H1 (cell line): ENCODE measurements at regions not wholly inside any gene's neighbourhood (a gene's known extent, or its start where the extent isn't known, plus 50 kb on each side); places are given as distances from the start of the nearest gene placed in this dataset.

Experiments
- CTCF ChIA-PET: fragments of 300-600 bp; sonication (Branson Sonifier 250); formaldehyde crosslinking; loops from one replicate; lab custom pipeline; 2021; ENCODE audit not compliant: partially characterized antibody; lab: Charles Lee
- POLR2A ChIA-PET: fragments of 300-600 bp; sonication (Branson Sonifier 250); formaldehyde crosslinking; loops from one replicate; lab custom pipeline; 2021; ENCODE audit warnings: inconsistent platforms; ENCODE audit not compliant: partially characterized antibody; lab: Charles Lee
- DNase-seq, 2 experiments: peaks; one replicate each; pipeline versions ENCODE4 v3.0.0 to v3.0.0-alpha.2; 2010 to 2022; ENCODE audit warnings: low spot score in 2 of 2, low read depth in 1 of 2, mixed read lengths in 1 of 2
- FAIRE-seq: peaks from 2 replicates; lab custom pipeline; 2011; peaks lifted over from hg19 to GRCh38; lab: Jason Lieb, UNC
- H2AFZ ChIP-seq: 2 replicates; pipeline ENCODE4 v1.8.1; 2012; ENCODE audit warnings: low read length, inconsistent platforms
- H2AK5ac ChIP-seq: 2 replicates; pipeline ENCODE4 v1.6.1; 2013; ENCODE audit warnings: low read depth, low read length
- H2BK120ac ChIP-seq: replicated peaks from 2 replicates; pipeline ENCODE3; 2013; ENCODE audit warnings: low read depth, low read length, inconsistent platforms
- H2BK12ac ChIP-seq: 2 replicates; pipeline ENCODE4 v1.6.1; 2013; ENCODE audit warnings: low read depth, low read length
- H2BK15ac ChIP-seq: 2 replicates; pipeline ENCODE4 v1.6.1; 2013; ENCODE audit warnings: low read length
- H2BK20ac ChIP-seq: 2 replicates; pipeline ENCODE4 v1.6.1; 2013; ENCODE audit warnings: low read length
- H2BK5ac ChIP-seq: 2 replicates; pipeline ENCODE4 v1.6.1; 2013; ENCODE audit warnings: low read depth, low read length
- H3K14ac ChIP-seq: 2 replicates; pipeline ENCODE4 v1.6.1; 2013; ENCODE audit warnings: inconsistent platforms; ENCODE audit not compliant: insufficient read length
- H3K18ac ChIP-seq: 2 replicates; pipeline ENCODE4 v1.6.1; 2013; ENCODE audit warnings: low read length; ENCODE audit errors: extremely low read depth
- H3K23ac ChIP-seq: 2 replicates; pipeline ENCODE4 v1.6.1; 2013; ENCODE audit warnings: inconsistent platforms; ENCODE audit not compliant: insufficient read length
- H3K23me2 ChIP-seq: 2 replicates; pipeline ENCODE4 v1.6.1; 2013; ENCODE audit warnings: low read depth, low read length
- H3K27ac ChIP-seq: 2 replicates; pipeline ENCODE4 v1.6.1; 2011; ENCODE audit warnings: low read depth, low read length, inconsistent platforms
- H3K27me3 ChIP-seq, 4 experiments: replicated peaks in 1 of 4; 1 replicate in 1 of 4; 2 replicates in 3 of 4; pipeline versions ENCODE4 v1.6.1 to v1.8.1; 2011 to 2013; ENCODE audit warnings: low read length in 3 of 4, mild to moderate bottlenecking in 3 of 4, inconsistent platforms in 2 of 4, mixed read lengths in 2 of 4, moderate library complexity in 1 of 4; ENCODE audit not compliant: control insufficient read depth in 3 of 4, insufficient read depth in 3 of 4; ENCODE audit errors: extremely low read depth in 1 of 4
- H3K36me3 ChIP-seq, 4 experiments: 2 replicates each; pipeline versions ENCODE4 v1.6.1 to v1.8.1; 2011 to 2013; ENCODE audit warnings: mild to moderate bottlenecking in 4 of 4, low read length in 3 of 4, moderate library complexity in 2 of 4, control low read depth in 1 of 4, inconsistent platforms in 1 of 4; ENCODE audit not compliant: insufficient read depth in 4 of 4, control insufficient read depth in 2 of 4
- H3K4ac ChIP-seq: replicated peaks from 2 replicates; pipeline ENCODE3; 2013; ENCODE audit warnings: low read length, low read depth, mixed read lengths, inconsistent platforms; ENCODE audit not compliant: insufficient read length
- H3K4me1 ChIP-seq, 4 experiments: replicated peaks in 1 of 4; 1 replicate in 1 of 4; 2 replicates in 3 of 4; pipeline versions ENCODE4 v1.6.1 to v1.8.1; 2011 to 2013; ENCODE audit warnings: low read length in 3 of 4, inconsistent platforms in 2 of 4, mixed read lengths in 1 of 4; ENCODE audit not compliant: insufficient read depth in 4 of 4, control insufficient read depth in 3 of 4
- H3K4me2 ChIP-seq, 2 experiments: 2 replicates each; pipeline versions ENCODE4 v1.6.1 to v1.8.1; 2011 to 2013; ENCODE audit warnings: low read depth in 2 of 2, low read length in 2 of 2, control low read depth in 1 of 2, inconsistent platforms in 1 of 2, mild to moderate bottlenecking in 1 of 2; ENCODE audit not compliant: insufficient read depth in 1 of 2
- H3K4me3 ChIP-seq, 4 experiments: fragments of 200-600, 300-600 bp in 1 of 4; sonication (generic), shearing (Covaris generic), sonication (Bioruptor Twin) in 1 of 4; 2 replicates each; pipeline versions ENCODE4 v1.5.1 to v1.8.1; 2011 to 2016; ENCODE audit warnings: low read length in 4 of 4, low read depth in 3 of 4, control low read depth in 2 of 4, inconsistent platforms in 2 of 4, mild to moderate bottlenecking in 2 of 4, mixed read lengths in 1 of 4, moderate library complexity in 1 of 4; ENCODE audit not compliant: insufficient read depth in 2 of 4; ENCODE audit errors: extremely low read depth in 1 of 4
- H3K56ac ChIP-seq: replicated peaks from 2 replicates; pipeline ENCODE3; 2013; ENCODE audit warnings: low read depth, mild to moderate bottlenecking, mixed read lengths, low read length, inconsistent platforms; ENCODE audit not compliant: insufficient read length
- H3K79me1 ChIP-seq: 2 replicates; pipeline ENCODE4 v1.6.1; 2013; ENCODE audit warnings: low read depth, low read length, control low read depth
- H3K79me2 ChIP-seq, 2 experiments: 2 replicates each; pipeline versions ENCODE4 v1.6.1 to v1.8.1; 2012 to 2013; ENCODE audit warnings: low read length in 2 of 2, mild to moderate bottlenecking in 2 of 2, inconsistent platforms in 1 of 2; ENCODE audit not compliant: insufficient read depth in 2 of 2, control insufficient read depth in 1 of 2
- H3K9ac ChIP-seq, 4 experiments: replicated peaks in 1 of 4; 1 replicate in 1 of 4; 2 replicates in 3 of 4; pipeline versions ENCODE4 v1.6.1 to v1.8.1; 2011 to 2013; ENCODE audit warnings: low read depth in 3 of 4, low read length in 3 of 4, control low read depth in 2 of 4, mild to moderate bottlenecking in 2 of 4, moderate library complexity in 2 of 4, inconsistent platforms in 1 of 4; ENCODE audit errors: extremely low read depth in 1 of 4
- H3K9me3 ChIP-seq, 2 experiments: 2 replicates each; pipeline versions ENCODE4 v1.6.1 to v1.8.1; 2012 to 2013; ENCODE audit warnings: mild to moderate bottlenecking in 2 of 2, moderate library complexity in 2 of 2, control low read depth in 1 of 2, inconsistent platforms in 1 of 2, low read depth in 1 of 2, low read length in 1 of 2, mixed read lengths in 1 of 2; ENCODE audit not compliant: insufficient read depth in 2 of 2
- H4K20me1 ChIP-seq, 2 experiments: replicated peaks in 1 of 2; 2 replicates each; pipeline versions ENCODE3 to v1.8.1; 2011 to 2013; ENCODE audit warnings: inconsistent platforms in 2 of 2, low read length in 2 of 2, mild to moderate bottlenecking in 1 of 2; ENCODE audit not compliant: insufficient read depth in 2 of 2, control insufficient read depth in 1 of 2
- H4K5ac ChIP-seq: 2 replicates; pipeline ENCODE4 v1.6.1; 2013; ENCODE audit warnings: low read length, low read depth, mixed read lengths, inconsistent platforms; ENCODE audit not compliant: insufficient read length
- H4K8ac ChIP-seq: 2 replicates; pipeline ENCODE4 v1.8.0; 2013; ENCODE audit warnings: mild to moderate bottlenecking, moderate library complexity, low read length, inconsistent platforms; ENCODE audit not compliant: insufficient read depth; ENCODE audit errors: extremely low read depth
- H4K91ac ChIP-seq: replicated peaks from 2 replicates; pipeline ENCODE3; 2013; ENCODE audit warnings: low read length, mixed read lengths, inconsistent platforms; ENCODE audit not compliant: insufficient read length
- BACH1 ChIP-seq: IDR thresholded peaks from 2 replicates; pipeline ENCODE4 v1.6.1; 2012; ENCODE audit warnings: low read length, improper control_type of control experiment
- CBX8 ChIP-seq: fragments of 300-800, 300-1000 bp; sonication (generic); IDR thresholded peaks from 2 replicates; pipeline ENCODE4 v1.7.1; 2016; ENCODE audit warnings: low read depth, low read length, borderline replicate concordance
- CTBP2 ChIP-seq: IDR thresholded peaks from 2 replicates; pipeline ENCODE4 v1.7.0; 2011; ENCODE audit warnings: borderline replicate concordance, mild to moderate bottlenecking, moderate library complexity, mixed read lengths, low read length; ENCODE audit not compliant: insufficient read depth, insufficient read length
- GABPA ChIP-seq: IDR thresholded peaks from 2 replicates; pipeline ENCODE4 v1.6.1; 2011; ENCODE audit warnings: mild to moderate bottlenecking, low read length, moderate library complexity, borderline replicate concordance; ENCODE audit not compliant: insufficient read depth
- GTF2F1 ChIP-seq: IDR thresholded peaks from 2 replicates; pipeline ENCODE4 v1.6.1; 2012; ENCODE audit warnings: low read depth, low read length, improper control_type of control experiment, borderline replicate concordance
- HDAC2 ChIP-seq, 2 experiments: fragments of 300-600 bp in 1 of 2; sonication (generic) in 1 of 2; IDR thresholded peaks; 2 replicates each; pipeline ENCODE4 v1.6.1; 2011 to 2012; ENCODE audit warnings: low read depth in 2 of 2, low read length in 2 of 2, mild to moderate bottlenecking in 2 of 2, moderate library complexity in 2 of 2, borderline replicate concordance in 1 of 2, inconsistent platforms in 1 of 2
- JUN ChIP-seq: IDR thresholded peaks from 2 replicates; pipeline ENCODE4 v1.6.1; 2011; ENCODE audit warnings: low read depth, mild to moderate bottlenecking, improper control_type of control experiment, low read length
- MAFK ChIP-seq: IDR thresholded peaks from 2 replicates; pipeline ENCODE4 v1.6.1; 2012; ENCODE audit warnings: low read depth, mild to moderate bottlenecking, improper control_type of control experiment, low read length
- NANOG ChIP-seq: IDR thresholded peaks from 2 replicates; pipeline ENCODE4 v1.6.1; 2011; ENCODE audit warnings: low read length, low read depth, mild to moderate bottlenecking, inconsistent platforms; ENCODE audit not compliant: insufficient read depth, poor library complexity, severe bottlenecking
- SIX5 ChIP-seq: IDR thresholded peaks from 2 replicates; pipeline ENCODE4 v1.6.1; 2011; ENCODE audit warnings: mild to moderate bottlenecking, low read depth, low read length
- SP1 ChIP-seq: IDR thresholded peaks from 2 replicates; pipeline ENCODE4 v1.6.1; 2011; ENCODE audit warnings: low read depth, low read length
- SP2 ChIP-seq: IDR thresholded peaks from 2 replicates; pipeline ENCODE4 v1.6.1; 2012; ENCODE audit warnings: mild to moderate bottlenecking, low read length, inconsistent platforms
- SRF ChIP-seq: IDR thresholded peaks from 2 replicates; pipeline ENCODE4 v1.6.1; 2011; ENCODE audit warnings: mild to moderate bottlenecking, low read depth, low read length, moderate library complexity
- TAF7 ChIP-seq: optimal IDR thresholded peaks from 2 replicates; pipeline ENCODE3; 2011; ENCODE audit warnings: low read depth, mild to moderate bottlenecking, inconsistent platforms, low read length, moderate library complexity, borderline replicate concordance
- YY1 ChIP-seq: IDR thresholded peaks from 2 replicates; pipeline ENCODE4 v1.6.1; 2011; ENCODE audit warnings: low read depth, mild to moderate bottlenecking, low read length
- TF ChIP-seq, protein P1 (sequence below): IDR thresholded peaks from 2 replicates; pipeline ENCODE4 v1.6.1; 2011; ENCODE audit warnings: low read depth, mild to moderate bottlenecking, low read length; ENCODE audit not compliant: insufficient read depth

DNA sequence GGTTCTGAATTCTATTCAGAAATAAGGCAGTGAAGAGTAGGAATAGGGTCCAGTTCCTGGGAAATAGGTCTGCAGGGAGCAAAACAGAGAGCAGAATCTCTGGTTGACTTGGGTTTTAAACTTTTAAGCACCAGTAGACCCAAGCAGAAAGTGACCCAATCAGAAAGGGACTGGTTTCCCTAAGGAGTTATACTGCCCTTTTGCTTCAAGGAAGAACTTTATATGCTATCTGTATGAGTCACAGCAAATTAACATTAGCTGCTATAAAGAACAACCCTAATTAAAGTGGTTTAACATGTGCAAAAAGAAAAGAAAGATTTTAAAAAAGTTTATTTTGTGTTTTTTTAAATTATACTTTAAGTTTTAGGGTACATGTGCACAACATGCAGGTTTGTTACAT, 263.6 kb upstream of the EMCN start:
- DNase-seq: no peak
- Histone ChIP-seq H3K4me2 (no peak overlapping the region), H3K4me1 (no peaks in the 10 kb centered on the region), H3K4ac (no peak overlapping the region), H4K5ac (no peak overlapping the region), H3K14ac (no peak overlapping the region), H3K79me1 (no peaks in the 10 kb centered on the region), H3K23me2 (no peaks in the 10 kb centered on the region), H3K23ac (no peak overlapping the region), H3K36me3 (no peaks in the 10 kb centered on the region), H3K27me3 (no peaks in the 10 kb centered on the region), H2BK5ac (no peak overlapping the region), H3K79me2 (no peaks in the 10 kb centered on the region), H3K18ac (no peak overlapping the region), H2BK12ac (no peak overlapping the region), H3K9ac (no peak overlapping the region), H3K4me3 (no peak overlapping the region), H2AK5ac (no peak overlapping the region), H2BK15ac (no peak overlapping the region), H2BK20ac (no peak overlapping the region), H2AFZ (no peak overlapping the region), H3K9me3 (peaks cover 4 to 5% of the 10 kb centered on the region in 2 experiments; a peak in 1 of 4 replicates), H3K56ac (no peak overlapping the region), H3K27ac (no peak overlapping the region), H4K8ac (no peak overlapping the region), H4K91ac (no peak overlapping the region), H4K20me1 (no peaks in the 10 kb centered on the region), H2BK120ac (no peak overlapping the region)
- FAIRE-seq: no peak
- CTCF ChIA-PET: no interaction called here
- POLR2A ChIA-PET: no interaction called here
- TF ChIP-seq TAF7 (no peak), HDAC2 (IDR thresholded peaks at IDR 0.05; ENCODE audit: borderline replicate concordance in 1 of 2, low read depth in 2 of 2, low read length in 2 of 2) (no peak), CTBP2 (no peak), NANOG (no peak), SP2 (no peak), SRF (no peak), JUN (no peak), GTF2F1 (no peak), YY1 (no peak), GABPA (no peak), BACH1 (no peak), SP1 (no peak), MAFK (no peak), SIX5 (no peak), CBX8 (no peak)
- TF ChIP-seq, protein P1, sequence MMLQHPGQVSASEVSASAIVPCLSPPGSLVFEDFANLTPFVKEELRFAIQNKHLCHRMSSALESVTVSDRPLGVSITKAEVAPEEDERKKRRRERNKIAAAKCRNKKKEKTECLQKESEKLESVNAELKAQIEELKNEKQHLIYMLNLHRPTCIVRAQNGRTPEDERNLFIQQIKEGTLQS: no peak
